ENCODE measurements at regions not wholly inside any gene's neighbourhood (a gene's known extent, or its start where the extent isn't known, plus 50 kb on each side); places are given as distances from the start of the nearest gene placed in this dataset.

DNA sequence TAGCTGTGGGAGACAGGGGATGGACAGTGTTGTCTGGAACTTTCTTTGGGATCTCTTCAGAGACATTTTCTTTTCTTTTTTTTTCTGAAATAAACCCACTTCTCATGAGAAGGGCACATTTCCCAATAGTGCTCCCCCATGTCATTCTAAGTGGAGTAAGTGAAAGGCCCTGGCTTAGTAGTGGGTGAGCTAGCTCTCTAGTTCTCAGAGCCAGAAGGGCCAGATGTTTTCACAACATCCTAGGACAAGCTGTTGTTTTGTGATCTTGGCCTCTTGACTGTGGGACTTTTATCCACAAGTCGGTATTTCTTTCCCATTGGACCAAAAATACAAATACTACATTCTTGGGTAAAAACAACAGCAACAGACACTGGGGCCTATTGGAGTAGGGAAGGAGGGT, 607.7 kb upstream of the TENM4 start:
- Histone ChIP-seq H3K4me2 (ENCODE audit: low read depth, low read length) (no peak overlapping the region), H3K9me3 (ENCODE audit: control insufficient read depth, insufficient read depth, low read length) (no peaks in the 10 kb centered on the region), H2BK20ac (ENCODE audit: low read depth, low read length) (no peak overlapping the region), H3K56ac (ENCODE audit: extremely low read depth, insufficient read depth, low read length) (no peak overlapping the region), H3K18ac (ENCODE audit: low read depth, low read length) (no peak overlapping the region), H3K4me1 (ENCODE audit: control insufficient read depth, insufficient read depth, low read length) (no peaks in the 10 kb centered on the region), H4K20me1 (ENCODE audit: insufficient read depth, low read length) (no peaks in the 10 kb centered on the region), H3K79me1 (ENCODE audit: low read depth in 1 of 2, low read length in 2 of 2) (no peaks in the 10 kb centered on the region), H2BK5ac (ENCODE audit: low read depth, low read length, poor library complexity, severe bottlenecking) (no peak overlapping the region), H3K9me1 (ENCODE audit: insufficient read depth, low read length) (no peaks in the 10 kb centered on the region), H2AFZ (replicated peaks; ENCODE audit: low read length, poor library complexity) (no peak overlapping the region), H3K27me3 (ENCODE audit: control insufficient read depth, insufficient read depth, low read length) (no peaks in the 10 kb centered on the region; the same call in 1 of the 2 replicates), H3K36me3 (ENCODE audit: control insufficient read depth, insufficient read depth, low read length) (no peaks in the 10 kb centered on the region), H3K4me3 (ENCODE audit: insufficient read depth, low read depth, low read length) (no peak overlapping the region), H3K9ac (ENCODE audit: low read depth, low read length) (no peak overlapping the region), H4K8ac (ENCODE audit: low read depth in 2 of 2, low read length in 2 of 2) (no peak overlapping the region), H4K5ac (ENCODE audit: low read depth, low read length) (no peak overlapping the region), H3K4ac (ENCODE audit: low read depth, low read length) (no peak overlapping the region), H2BK15ac (ENCODE audit: low read depth, low read length) (no peak overlapping the region), H2AK9ac (replicated peaks; ENCODE audit: low read depth, low read length, poor library complexity) (no peak overlapping the region), H2BK120ac (ENCODE audit: low read depth, low read length) (no peak overlapping the region), H3K23ac (ENCODE audit: low read depth, low read length) (no peak overlapping the region), H3K14ac (replicated peaks; ENCODE audit: low read depth, low read length) (no peak overlapping the region), H4K91ac (ENCODE audit: insufficient read depth, low read depth, low read length) (no peak overlapping the region), H3K27ac (ENCODE audit: insufficient read depth, low read length) (no peak overlapping the region), H2AK5ac (ENCODE audit: low read depth, low read length) (no peak overlapping the region)
- BruUV-seq (replicated peaks), result no TSS peak
- ChIA-PET CTCF (no interaction called here), POLR2A (ENCODE audit: unreplicated experiment) (no interaction called here)
- no CpG with 5 or more reads among the region's 1 CpG for WGBS, 2 experiments (ENCODE audit: extremely low coverage in 2 of 2, insufficient read length in 1 of 2)
- ATAC-seq (ENCODE audit: low read depth) (no peak), DNase-seq (no peak)
- intact Hi-C loops (cut with micrococcal nuclease) (no loop called here), dilution Hi-C loops (cut with HindIII; ENCODE audit: low sequenced_read_pairs, unreplicated experiment) (no loop called here), in situ Hi-C loops (cut with MboI; ENCODE audit: low sequenced_read_pairs) (no loop called here)
- TF ChIP-seq CEBPB (IDR thresholded peaks at IDR 0.05; ENCODE audit: low read depth, low read length), result no peak
- no peak for TF ChIP-seq SMC3 (IDR thresholded peaks at IDR 0.05; ENCODE audit: low read depth, low read length)
- TF ChIP-seq, protein P1, sequence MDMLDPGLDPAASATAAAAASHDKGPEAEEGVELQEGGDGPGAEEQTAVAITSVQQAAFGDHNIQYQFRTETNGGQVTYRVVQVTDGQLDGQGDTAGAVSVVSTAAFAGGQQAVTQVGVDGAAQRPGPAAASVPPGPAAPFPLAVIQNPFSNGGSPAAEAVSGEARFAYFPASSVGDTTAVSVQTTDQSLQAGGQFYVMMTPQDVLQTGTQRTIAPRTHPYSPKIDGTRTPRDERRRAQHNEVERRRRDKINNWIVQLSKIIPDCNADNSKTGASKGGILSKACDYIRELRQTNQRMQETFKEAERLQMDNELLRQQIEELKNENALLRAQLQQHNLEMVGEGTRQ (IDR thresholded peaks at IDR 0.05; ENCODE audit: low read depth, low read length), result no peak
- no peak for TF ChIP-seq FOS (IDR thresholded peaks at IDR 0.05; ENCODE audit: low read depth, low read length)
- TF ChIP-seq MAFK (IDR thresholded peaks at IDR 0.05; ENCODE audit: low read depth, low read length), result no peak
- no peak for TF ChIP-seq CHD1 (IDR thresholded peaks at IDR 0.05; ENCODE audit: low read depth, low read length)
- TF ChIP-seq MXI1 (IDR thresholded peaks at IDR 0.05; ENCODE audit: borderline replicate concordance, low read depth, low read length), result no peak
- TF ChIP-seq RCOR1 (IDR thresholded peaks at IDR 0.05; ENCODE audit: insufficient replicate concordance, low read length), result no peak
- no peak for TF ChIP-seq ELK1 (IDR thresholded peaks at IDR 0.05; ENCODE audit: borderline replicate concordance, low read depth, low read length)
- TF ChIP-seq NFE2L2 (IDR thresholded peaks at IDR 0.05; ENCODE audit: low read depth, low read length), result no peak
- no peak for TF ChIP-seq POLR2A (IDR thresholded peaks at IDR 0.05; ENCODE audit: low read depth, low read length)
- TF ChIP-seq CTCF (conservative IDR thresholded peaks at IDR 0.05; ENCODE audit: low read depth, low read length), result no peak
- TF ChIP-seq BHLHE40 (IDR thresholded peaks at IDR 0.05; ENCODE audit: low read depth, low read length), result no peak
